Hematopoietic multipotent progenitor cell treated with erythropoietin and hydrocortisone succinate and interleukin-3 and kit ligand, for 17 days (in vitro differentiated cells): ENCODE measurements at regions not wholly inside any gene's neighbourhood (a gene's known extent, or its start where the extent isn't known, plus 50 kb on each side); places are given as distances from the start of the nearest gene placed in this dataset.

Source experiments
- DNase-seq: peaks from one replicate; pipeline ENCODE4 v3.0.0-alpha.2; 2015; ENCODE audit warnings: low spot score

DNA sequence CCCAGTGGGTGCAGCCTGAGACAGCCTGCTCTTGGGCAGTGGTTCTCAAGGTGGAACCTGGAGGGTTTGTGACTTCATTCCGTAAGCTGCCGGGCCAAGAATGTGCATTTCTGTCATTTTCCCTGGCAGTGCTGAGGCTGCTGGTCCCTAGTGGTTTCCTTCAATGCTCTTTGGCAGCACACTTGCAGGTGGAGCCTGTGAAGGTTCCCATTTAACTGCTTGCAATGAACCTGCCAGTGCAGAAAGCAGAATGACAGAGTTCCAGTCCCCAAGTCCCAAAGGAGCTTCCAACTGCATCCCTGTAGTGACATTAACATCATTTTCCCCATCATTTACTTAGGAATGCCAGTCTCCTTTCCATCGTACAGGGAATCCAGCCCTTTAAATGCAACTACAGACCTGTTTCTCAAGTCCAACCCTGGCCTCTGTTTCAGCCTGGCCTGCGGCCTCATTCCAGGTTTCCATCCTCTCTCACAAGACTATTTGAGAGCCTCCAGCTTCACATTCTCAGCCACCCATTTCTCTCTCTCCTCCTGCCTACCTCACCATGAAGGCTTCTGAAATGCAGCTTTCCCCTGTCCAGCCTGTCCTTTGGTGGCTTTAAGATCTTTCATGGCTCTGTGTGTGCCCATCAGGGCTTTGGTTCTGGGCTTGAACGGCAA lies 149.7 kb upstream of the GGTLC1 start:
- no peak for DNase-seq

DNA sequence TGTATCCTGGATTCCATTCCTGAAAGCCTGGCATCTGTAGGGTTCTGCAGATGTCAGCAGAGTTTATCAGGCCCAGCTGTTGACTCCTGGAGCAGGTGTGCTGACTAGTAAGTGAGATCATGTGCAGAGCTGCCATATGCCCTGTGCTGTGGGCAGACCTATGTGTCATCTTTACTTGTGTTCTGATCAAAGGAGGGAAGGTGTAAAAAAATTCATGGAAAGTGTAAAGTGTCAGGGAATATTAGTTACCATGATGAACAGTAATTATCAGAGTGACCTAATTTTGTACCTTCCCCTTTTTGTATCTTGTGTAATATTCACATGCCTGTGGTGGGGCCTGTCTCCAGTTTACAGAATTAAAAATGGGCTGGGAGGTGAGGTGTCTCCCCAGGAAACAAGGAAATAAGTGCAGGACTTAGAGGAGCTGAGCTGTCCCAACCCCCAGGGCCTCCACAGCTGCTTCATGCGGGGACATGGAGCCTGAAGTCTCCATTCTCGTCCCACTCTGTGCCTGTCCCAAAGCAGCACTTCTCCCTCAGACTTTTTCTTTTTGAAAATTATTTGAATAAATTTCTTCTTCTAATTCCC lies 148.2 kb upstream of the GGTLC1 start:
- DNase-seq = no peak

DNA sequence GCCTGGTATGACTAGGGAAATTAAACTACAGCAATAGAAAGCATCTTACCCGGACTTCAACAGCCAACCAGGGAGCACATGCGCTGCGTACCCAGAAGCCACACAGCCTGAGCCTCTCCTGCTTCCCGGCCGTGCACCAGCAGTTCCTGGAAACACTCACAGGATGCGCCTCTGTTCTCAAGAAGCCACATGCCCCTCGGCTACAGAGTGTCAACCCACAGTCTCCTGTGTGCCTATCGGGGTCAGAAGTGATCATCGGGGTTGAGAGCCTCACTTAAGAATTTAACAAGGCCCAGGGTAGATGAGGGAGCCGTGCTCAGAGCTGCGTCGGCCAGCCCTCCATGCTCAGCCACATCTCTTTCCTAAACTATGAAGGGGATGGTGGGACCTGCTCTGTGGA lies 147.2 kb upstream of the GGTLC1 start:
- no peak for DNase-seq

DNA sequence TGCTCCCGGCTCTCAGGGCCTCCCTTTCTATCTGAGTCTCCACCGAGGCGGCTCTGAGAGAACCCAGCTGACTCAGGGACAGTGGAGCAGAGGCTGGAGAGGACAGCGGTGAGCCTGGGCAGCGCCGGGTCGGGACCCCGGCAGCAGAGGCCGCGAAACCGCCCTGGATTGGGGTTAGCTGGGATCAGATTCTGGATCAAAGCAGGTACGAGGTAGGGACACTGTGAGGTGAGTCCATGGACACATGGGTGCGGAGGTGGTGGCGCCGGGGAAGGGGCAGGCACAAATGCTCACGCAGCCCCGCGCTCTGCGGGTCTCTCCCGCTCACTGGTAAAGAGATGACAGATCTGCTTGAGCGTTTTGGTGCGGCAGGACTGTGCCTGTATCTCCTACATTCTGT lies 146.4 kb upstream of the GGTLC1 start:
- DNase-seq = no peak

DNA sequence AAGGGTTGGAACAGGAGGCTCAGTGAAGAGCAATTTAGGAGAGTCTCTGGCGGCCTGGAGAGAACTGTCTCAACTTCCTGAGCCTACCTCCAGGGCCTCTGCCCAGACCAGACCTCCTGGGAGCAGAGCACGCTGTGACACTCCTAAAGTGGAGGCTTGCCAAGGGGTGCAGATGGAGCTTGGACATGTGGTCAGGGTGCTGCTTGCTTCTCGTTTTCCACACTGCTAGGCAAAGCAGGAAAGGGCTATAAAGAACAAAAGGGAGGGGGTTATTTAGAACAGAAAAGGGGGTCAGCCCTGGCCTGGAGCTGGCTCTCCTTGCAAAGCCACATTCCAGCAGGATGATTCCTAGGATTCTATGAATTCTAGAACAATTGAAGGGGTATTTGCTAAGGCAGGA lies 145.7 kb upstream of the GGTLC1 start:
- no peak for DNase-seq

DNA sequence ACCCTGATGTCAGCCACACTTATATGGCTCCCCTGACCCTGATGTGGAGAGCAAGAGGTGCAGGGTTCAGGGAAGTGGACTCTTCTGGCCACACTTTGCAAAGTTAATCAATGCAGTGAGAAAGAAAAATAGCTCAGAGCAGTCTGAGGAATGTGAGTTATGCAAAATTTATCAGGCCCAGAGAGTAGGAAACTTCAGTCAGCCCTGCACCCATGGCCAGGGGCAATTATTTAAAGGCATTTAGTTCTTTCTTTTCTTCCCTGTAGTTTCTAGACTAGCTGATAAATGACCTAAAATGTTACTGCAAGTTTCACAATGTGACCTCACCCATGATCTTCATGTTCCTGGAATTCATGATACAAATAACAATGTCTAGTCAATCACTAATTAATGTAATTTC lies 143.7 kb upstream of the GGTLC1 start:
- DNase-seq = no peak

DNA sequence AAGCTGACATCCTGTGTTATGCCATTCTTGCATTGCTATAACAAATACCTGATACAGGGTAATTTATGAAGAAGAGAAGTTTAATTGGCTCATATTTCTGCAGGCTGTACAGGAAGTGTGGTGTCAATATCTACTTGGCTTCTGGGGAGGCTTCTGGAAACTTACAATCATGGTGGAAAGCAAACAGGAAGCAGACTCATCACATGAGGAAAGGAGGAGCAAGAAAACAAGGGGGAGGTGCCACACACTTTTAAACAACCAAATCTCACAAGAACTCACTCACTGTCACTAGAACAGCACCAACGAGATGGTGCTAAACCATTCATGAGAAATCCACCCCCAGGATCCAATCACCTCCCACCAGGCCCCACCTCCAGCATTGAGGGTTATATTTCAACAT lies 143.1 kb upstream of the GGTLC1 start:
- DNase-seq = no peak

DNA sequence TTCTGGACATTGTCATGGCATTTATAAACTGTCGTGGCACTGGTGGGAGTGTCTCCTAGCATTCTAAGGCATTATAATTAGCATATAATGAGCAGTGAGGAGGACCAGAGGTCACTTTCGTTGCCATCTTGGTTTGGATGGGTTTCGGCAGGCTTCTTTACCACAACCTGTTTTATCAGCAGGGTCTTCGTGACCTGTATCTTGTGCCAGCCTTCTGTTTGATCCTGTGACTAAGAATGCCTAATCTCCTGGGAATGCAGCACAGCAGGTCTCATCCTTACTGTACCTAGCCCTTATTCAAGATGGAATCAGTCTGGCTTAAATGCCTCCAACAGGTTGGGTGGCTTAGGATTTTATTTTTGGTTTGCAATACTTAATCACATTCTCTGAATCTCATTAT lies 142.7 kb upstream of the GGTLC1 start:
- DNase-seq = no peak

DNA sequence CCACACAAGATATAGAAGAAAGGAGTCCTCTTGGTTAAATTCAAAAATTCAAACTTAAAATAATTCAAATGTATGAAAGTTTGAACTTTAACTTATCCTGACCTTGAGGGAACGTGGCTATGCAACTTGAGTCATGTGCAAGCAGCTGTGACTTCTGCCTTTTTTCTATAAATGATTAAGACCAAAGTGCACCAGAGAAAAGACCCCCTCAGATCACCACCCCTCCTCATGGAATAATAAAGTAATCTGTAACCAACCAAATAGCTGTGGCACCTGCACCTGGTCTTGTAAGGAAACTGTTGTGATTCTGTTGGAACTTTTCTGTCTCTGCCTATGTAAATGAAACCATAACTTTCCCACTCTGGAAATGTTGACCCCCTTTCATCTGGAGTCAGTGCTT lies 141.1 kb upstream of the GGTLC1 start:
- no peak for DNase-seq

DNA sequence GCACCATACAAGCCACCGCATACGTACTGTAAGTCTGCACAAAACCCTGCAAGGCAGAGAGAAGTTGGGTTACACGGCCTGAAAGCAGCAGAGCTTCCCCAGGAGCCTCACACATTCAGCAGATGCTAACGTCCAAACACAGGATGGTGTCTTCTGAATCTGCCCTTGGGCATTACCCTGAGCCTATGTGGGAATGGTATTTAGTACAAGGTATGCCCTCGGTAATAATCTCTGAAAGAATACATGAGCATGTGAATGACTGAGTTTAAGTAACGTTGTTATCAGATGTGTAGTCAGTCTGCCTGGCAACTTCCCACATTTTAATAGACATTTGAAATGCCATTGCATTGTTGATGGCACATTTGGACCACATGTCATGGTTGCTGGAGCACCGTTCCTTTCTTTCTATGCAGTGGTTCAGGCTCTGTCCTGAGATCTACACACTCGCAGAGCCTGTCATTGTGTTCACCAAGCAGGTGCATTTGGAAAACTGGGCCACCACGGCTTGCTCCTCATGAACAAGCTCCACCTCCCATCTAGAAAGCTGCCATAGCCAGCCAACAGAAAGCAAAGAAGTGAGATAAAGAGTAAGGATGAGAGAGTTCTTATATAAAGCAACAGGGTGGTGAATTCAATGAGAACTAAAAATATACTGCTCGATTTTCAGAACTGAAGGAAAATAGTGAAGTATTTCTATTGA lies 136.5 kb upstream of the GGTLC1 start:
- no peak for DNase-seq

DNA sequence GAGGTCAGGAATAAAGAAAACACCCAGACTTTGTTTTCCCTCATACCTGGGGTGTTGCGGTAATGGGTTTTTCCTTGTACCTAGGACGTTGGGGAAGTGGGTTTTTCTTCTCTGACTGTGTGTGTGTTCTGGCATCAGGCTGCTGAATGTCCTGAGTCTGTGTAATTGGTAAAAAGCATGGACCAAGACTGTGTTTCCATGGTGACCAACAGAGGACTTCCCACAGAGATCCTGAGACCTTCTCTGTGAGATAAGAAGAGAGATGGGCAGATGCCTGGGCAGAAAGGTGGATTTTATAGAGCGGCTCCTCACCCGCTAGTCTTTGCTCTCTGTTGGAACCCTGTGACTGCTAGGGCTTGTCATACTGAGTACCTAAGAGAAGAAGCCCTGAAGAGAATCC lies 135.4 kb upstream of the GGTLC1 start:
- DNase-seq = no peak

DNA sequence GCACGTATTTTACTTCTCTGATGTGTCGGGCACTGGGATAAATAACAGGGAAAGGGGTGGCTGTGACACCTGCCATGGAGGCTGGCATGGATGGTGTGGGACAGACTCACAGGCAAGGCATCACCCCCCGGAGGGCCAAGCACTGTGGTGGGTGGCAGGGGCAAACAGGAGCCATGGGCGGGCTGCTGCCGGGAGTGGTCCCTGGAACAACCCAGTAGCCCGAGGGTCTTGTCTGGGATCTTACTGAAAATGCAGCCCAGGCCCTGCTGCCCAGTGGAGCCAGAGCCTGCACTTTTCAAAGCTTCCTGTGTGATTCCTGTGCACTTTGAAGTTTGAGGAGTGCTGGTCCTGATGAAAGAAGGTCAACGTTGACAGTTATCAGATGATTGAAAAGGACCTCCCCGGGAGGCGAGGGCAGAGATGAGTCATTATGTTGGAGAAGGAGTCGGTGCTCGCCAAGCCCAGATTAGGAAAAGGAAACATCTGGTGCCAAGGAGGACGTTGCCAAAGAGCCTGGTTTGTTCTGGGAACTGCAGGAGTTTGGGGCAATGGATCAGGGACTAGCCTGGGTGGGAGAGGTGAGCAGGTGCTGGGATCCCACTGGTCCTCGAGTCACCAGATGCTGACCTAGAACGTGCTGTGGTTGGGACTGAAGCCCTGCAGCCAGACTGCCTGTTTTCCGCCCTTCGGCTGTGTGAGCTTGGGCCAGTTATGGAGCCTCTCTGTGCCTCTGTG lies 130.0 kb upstream of the GGTLC1 start:
- DNase-seq = no peak

DNA sequence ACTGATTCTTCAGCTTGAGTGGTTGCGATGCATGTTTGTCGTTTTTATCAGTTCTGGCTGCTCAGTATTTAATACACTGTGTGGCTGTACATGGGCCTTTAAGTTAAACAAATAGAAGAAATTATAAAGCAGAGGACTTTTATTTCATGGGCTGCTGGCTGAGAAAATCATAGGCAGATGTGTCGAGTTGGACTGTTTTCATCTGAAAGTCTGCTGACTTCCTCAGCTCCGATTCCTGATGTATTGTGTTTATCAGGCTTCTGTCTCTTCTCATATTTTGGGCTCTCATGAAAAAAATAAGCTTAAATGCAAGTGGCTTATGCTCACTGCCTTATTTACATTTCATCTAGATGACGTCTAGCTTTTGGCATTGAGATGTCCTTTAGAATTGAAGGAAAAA lies 129.5 kb upstream of the GGTLC1 start:
- DNase-seq = no peak

DNA sequence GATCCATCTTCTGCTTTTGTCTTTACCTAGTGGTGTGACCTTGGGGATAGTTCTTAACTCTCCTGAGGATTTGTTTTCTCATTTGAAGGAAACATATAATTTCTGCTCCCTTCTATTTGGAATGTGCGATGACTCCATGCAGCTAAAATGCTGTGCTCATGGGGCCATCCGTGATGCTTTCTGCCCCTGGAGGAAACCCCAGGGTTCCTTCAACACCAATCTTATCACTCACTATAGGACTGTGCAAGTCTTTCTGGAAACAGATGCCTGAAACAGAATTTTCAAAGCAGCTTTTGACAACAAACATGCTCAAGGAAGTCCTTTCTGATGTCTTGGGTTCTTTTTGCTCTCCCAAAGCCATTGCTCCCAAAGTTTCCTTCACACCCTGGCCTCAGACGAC lies 128.8 kb upstream of the GGTLC1 start:
- no peak for DNase-seq

DNA sequence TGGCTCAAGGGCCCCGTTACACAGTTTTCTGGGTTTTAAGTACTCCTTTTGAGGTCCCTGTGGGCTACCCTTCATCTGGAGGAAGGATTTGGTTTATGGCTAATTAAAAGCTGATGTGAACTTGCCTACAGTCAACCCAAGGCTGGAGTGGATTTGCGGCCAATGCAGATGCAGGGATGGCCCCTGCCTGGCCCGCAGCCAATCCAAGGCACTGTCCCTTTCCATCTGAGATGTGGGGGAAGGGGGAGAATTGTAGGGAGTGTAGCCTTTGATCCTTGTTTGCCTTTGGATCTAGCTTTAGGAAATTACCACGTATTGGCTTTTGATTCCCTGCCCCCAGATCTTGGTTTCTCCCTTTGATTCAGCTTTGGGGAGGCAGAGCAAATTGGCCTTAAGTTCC lies 128.0 kb upstream of the GGTLC1 start:
- DNase-seq = no peak

DNA sequence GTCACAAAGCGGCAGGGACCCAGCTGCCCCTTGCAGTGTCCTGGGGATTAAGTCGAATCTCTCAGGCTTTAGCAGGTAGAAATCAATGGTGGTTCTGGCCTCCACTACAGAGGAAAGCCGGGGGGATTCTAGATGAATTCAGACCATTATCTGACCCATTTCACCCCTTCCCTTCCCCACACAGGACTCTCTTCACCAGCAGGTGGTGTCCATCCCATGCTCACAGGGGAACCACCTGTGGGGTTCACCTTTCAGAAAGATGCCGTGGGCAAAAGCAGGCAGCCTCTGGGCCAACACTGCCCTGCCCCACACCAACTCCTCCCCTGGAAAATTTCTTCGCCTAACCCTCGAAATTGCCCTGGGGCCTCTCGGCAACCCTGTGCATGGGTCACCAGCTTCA lies 123.8 kb upstream of the GGTLC1 start:
- no peak for DNase-seq

DNA sequence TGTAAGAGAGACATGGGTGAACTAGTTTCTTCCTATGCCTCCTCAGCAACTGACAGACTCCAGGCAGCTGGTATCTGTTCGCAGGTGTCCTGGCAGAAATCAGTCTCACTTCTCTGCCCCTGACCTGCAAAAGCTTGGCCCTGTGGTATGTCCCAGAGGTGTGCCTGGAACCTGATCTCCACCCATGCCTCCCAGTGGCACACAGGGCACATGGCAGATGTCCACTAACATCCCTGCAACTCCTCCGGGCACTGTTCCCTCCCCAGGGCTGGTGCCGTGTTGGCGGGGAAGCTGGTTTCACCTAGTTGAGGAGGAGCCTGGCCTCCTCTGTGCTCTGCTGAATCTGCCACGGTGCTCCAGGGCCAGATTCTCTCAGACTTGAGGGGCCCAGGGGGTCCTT lies 123.3 kb upstream of the GGTLC1 start:
- DNase-seq = no peak

DNA sequence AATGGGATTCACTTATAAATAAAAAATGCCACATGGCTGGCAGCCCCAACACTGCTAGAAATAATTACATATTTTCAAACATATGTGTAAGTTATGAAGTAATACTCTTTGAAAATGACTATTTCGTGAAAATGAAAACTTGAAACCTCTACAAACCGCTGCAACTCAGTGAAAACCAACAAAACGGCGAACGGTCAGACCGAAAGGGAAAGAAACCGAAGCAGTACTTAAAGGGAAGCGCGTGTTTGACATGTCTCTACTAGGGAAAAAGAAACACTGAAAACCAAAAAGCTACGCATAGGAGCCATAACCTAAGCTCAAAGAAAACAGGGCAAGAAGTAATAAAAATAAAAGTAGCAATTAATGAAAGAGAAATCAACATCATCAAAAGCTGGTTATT lies 121.0 kb upstream of the GGTLC1 start:
- no peak for DNase-seq

DNA sequence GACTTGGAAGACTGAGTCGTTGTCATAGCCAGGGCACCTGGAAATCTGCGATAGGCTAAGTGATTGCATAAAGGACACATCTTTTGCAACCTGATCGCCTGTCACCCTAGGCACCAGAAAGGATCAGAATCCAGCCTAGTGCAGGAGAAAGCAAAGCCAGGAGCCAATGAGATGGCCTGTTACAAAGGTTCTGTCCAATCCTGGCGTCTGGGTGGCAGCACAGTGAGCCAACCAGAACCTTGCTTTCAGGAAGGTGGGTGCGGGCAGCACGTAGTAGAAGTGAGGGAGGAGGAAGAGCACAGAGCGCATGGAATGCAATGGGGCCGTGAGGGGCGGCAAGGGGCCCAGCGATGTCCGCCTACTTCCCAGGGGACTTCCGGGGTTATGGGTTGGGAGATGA lies 120.4 kb upstream of the GGTLC1 start:
- DNase-seq = no peak

DNA sequence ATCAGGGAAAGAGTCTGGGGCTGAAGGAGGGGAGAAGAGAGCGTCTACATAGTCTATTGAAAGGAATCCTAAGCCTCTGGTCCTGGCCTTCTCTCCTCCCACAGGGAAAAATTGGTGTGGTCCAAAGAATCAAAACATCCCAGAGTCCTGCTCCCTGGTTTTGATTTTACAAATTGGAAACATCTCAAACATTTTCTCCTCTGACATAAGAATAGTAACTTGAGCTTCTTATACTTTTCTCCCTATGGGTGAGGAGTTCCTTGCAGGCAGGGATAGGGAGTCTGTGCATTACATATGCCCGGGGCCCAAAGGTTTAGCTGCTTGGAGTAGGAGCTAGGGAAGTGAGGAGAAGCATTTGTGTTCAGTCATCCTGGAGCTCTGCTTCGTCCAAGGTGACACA lies 120.0 kb upstream of the GGTLC1 start:
- no peak for DNase-seq

DNA sequence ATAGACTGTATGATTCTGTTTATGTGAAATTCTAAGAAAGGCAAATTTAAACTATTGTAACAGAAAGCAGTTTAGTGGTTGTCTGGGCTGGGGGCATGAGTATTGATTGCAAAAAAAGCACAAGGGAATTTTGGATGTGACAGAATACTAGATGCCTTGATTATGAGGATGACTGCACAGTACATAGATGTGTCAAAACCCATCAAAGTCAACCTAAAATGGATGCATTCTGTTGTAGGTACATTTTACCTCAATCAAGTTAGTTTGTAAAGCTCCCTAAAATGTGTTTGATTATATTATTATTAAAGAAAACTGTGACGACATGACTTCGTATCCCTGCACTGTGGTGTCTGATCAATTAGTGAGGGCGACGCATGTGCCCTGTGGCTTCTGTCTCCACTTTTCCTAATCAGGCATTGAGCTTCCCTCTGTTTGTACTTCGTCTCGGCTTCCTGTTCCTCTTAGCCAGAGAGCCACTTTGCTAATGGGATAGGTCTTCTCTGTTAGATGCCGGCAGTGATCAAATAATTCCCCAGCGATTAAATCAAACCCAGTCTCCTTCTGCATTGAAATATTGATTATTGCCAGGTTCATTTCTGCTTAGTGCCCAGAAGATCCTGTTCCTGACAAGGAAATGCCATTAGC lies 118.3 kb upstream of the GGTLC1 start:
- no peak for DNase-seq

DNA sequence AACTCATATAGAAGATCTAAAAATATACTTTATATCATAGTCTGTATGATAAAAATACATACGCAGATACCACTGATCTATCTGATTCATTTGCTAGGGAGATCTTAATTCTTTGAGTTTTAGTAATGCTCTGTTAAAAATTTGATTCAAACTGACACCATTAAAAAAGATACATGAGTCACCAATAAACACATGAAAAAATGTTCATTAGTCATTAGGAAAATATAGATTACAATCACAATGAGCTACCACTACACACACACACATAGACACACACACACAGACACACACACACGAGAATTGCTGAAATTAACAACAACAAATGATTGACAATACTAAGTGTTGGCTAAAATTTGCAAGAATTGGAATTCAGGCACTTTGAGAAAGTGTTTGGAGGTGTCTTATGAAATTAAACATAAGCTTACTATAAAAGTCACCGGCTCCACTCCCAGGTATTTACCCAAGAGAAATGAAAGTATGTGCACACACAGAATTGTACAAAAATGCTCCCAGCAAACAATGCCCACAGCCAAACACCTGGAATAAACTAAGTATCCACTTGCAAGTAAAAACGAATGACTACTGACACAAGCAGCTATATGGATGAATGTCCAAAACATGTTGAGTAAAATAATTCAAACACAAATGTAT lies 117.7 kb upstream of the GGTLC1 start:
- DNase-seq = no peak
